GM18861 (cell line): ENCODE measurements at regions not wholly inside any gene's neighbourhood (a gene's known extent, or its start where the extent isn't known, plus 50 kb on each side); places are given as distances from the start of the nearest gene placed in this dataset.

Experiments
- ATAC-seq: cut with Tn5 transposase; IDR thresholded peaks from one replicate; pipeline ENCODE4 v1.9.1; 2021; ENCODE audit not compliant: unreplicated experiment

DNA sequence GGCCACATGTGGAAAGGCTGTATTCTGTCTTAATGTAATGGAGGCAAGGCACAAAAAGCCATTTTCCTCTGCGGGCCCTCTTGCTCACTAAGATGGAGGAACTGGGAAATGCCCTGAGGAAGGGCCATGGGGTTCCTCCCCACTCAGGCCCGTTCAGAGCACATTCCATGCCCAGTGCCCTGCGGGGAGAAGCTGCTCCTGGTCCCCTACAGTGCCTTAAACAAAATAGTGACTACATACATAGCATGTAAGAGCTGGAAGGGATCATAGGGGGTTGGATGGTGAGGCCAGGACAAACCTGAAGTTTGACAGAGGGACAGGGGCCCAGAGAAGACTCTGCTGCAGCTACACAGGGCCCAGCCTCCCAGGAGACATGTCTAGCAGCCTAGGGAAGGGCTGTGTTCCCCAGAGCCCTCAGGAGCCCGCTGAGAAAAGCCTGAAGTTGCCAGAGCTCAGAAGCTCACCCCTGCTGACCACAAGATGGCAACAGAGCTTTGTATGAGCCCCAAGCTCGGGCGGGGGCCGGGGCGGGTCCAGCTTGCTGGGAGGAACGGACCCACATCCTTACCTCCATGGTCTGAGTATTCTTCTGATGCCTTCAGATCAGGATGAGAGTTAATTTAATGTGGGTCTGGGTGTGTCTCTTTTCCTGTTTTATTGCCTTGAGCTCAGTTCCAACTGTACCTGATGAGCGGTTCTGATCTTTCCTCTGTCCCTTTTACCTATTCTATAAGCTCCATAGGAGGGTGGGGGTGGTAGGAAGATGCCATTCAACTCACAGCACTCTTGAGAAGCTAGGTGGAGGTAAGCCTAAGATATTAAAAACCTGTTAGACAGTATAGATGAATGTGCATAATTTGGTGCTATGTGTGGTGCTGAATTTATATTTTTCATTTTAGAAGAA is 242.9 kb downstream of the CDC5L start:
- ATAC-seq: no peak

GRCh38 chr6:44631968-44632367 is 244.5 kb downstream of the CDC5L start:
- no peak for ATAC-seq

GRCh38 chr6:44634321-44634720 is 246.8 kb downstream of the CDC5L start:
- no peak for ATAC-seq

DNA sequence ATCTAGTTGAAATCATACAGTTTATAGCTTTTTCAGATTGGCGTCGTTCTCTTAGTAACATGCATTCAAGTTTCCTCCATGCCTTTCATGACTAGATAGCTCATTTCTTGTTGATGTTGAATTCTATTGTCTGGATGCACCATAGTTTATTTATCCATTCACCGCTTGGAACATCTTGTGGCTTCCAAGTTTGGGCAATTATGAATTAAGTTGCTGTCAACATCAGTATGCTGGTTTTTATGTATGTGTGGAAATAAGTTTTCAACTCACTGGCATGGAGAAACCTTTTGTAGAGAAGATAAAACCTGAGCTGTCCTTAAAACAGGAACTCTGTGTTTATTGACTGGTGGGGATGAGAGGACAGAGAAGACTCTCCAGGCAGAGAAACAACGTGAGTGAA is 248.0 kb downstream of the CDC5L start:
- ATAC-seq: no peak

GRCh38 chr6:44636561-44637248 is 249.2 kb downstream of the CDC5L start:
- ATAC-seq: no peak

DNA sequence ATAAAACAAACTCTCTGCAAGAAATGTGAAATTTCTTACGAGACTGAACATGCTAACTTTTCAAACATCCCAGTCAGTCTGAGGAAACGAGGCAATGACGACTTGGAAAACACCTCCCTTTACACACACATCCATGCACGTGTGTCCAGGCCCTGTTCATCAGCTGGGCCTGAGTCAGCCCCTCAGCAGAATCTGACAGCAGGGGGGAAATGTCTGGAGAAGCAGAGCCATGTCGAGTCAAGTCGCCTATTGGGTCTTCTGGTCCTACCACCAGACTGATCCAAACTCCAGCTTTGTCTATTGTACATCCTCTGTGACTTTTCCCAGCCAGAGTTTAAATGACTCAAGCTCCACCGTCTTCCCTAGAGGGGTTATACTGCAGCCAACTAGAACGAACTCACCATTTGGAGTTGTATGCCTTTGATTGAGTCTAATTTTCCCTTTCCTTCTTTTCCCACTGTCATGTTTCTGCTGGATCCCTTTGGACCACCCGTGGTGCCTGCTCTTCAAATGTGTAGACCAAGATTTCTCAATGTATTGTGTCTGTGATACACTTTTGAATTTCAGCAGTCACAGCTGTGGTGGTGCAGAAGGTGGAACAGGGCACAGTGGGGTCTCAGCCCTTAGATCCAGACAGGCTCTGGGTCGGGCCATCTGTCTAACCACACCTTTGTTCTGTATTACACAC is 254.0 kb downstream of the CDC5L start:
- ATAC-seq: no peak

GRCh38 chr6:44642349-44642748 is 254.8 kb downstream of the CDC5L start:
- no peak for ATAC-seq

DNA sequence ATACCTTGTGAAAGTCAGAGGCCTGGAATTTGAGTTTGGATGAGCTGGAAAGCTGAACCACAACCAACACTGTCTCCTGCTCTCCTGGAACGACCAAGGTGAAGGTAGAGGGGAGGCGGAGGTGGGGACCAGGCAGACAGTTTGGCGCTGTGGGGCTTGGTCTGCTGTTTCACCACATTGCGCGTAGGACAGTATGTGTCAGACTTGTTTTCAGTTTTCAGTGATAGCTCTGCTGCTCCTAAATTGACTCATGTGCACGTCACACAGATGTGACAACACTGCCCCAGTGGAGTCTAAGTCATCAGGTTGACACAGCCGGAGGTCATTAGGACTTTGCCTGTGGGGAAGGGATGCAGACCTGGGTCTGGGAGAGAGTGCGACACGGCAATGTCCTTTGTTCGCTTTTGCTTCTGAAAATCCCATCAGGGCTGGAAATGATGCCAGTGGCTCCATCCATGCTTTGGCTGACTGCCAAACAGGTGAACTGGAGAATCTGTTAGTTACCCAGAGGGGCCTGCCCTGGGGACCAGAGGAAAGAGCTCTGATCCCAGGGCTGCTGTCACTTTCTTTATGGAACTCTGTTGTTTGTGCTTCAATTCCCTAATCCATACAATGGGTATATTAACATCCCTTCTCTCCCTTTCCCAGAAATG is 255.5 kb downstream of the CDC5L start:
- ATAC-seq: no peak

DNA sequence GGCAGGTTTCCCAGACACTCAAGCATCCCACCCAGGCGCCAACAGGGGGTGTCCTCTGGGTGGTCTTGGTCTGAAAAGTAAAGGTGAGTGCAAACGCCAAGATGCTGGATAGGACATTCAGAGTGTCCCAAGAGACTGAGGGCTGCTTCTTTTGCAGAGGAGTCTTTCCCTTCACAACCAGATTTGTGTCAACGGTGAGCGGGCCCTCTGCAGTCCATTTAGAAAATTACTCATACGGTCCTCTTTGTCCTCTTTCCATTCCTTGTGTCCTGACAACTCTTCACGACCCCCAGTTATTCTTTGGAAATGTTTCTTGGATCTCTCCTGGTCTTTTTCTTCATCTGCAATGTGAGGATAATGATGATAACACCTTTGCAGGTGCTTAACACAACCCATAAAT is 257.8 kb downstream of the CDC5L start:
- ATAC-seq: no peak

DNA sequence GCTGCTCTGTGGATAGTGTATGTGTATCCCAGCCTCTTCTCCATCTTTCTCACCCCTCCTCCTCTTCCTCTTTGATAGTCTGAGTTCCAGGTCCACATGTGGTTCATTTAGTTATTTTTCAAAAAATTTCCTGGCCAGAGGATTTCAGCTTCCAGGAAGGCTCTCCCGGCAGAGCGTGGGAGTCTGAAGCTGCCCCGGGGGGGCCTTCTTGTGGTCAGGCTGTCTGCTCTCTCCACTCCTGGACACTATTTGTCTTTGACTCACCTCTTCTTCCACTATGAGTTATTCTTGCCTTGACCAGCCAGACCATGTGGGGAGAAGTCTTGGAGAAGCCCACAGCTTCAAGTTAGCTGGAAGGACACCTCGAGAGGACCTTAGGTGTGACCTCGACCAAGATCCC is 258.8 kb downstream of the CDC5L start:
- ATAC-seq: no peak

- no peak for ATAC-seq
Observed at GRCh38 chr6:44649365-44650025, 262.0 kb downstream of the CDC5L start.

DNA sequence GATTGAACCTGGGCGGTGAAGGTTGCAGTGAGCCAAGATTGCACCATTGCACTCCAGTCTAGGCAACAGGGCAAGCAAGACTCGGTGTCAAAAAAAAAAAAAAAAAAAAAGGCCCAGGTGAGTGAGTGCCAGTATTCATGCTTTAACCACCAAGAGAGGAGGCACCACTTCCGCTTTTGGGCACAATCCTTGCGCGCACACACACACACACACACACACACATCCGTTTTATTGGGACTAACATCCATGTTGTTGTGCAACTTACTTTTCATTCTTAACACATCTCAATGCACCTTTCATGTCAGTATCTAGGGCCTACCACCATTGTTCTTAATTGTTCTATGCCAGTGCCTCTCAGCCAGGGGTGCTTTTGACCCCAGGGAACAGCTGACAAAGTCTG is 263.0 kb downstream of the CDC5L start:
- no peak for ATAC-seq

GRCh38 chr6:44650947-44651346 is 263.4 kb downstream of the CDC5L start:
- no peak for ATAC-seq

DNA sequence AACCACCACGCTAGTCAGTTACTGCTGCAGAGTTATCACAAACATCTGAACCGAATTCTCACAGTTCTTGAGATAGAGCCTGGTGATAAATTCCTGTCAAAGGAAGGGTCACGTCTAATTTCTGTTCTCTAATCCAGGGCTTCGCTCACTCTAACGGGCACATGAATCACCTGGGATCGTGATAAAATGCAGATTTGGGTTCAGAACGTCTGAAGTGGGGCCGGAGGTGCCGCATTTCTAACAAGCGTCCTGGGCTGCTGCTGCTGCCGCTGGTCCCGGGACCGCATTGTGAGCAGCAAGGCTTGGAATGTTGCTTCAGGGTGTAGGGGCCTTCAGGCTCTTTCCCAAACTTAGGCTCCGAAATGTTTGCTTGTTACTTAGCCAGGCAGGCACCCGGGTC is 264.1 kb downstream of the CDC5L start:
- ATAC-seq: no peak

DNA sequence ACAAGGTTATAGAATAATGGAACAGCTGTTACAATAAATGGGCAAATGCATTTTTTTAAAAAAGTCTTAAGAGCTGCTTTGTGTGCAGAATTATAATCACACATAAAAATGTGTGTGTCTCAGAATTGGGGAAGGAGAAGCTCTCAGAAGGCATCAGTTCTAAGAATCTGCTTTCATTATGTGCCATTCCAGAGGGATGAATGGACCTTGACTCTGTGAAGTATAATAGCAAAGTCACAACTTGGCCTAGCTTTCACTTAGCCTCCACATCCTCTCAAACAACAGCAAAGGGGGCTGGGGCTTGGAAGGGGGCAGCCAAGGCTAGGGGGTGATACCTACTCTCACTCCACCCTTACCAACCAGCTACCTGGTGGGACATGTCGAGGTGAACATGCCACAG is 265.0 kb downstream of the CDC5L start:
- no peak for ATAC-seq

GRCh38 chr6:44653091-44653490 is 265.6 kb downstream of the CDC5L start:
- ATAC-seq: no peak

DNA sequence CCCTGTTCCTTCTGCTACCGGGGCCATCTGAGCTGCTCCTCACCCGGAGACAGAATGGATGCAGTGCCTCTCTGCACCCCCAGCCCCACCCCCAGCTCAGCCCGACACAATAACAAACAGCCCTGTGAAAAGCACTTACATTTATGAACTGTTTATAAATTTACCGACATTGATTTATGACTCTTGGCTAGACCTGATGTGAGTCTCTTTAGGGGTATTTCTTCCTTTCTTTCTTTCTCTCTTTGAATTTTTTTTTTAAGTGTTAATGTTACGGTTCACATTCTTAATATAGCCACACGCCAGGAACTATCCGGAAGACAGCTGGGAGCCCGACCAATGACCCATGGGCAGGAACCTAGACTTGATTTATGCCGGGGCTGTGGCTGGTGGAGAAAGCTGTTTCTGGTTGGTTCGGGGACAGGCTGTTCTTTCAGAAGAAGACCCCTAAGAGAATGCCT is 266.3 kb downstream of the CDC5L start:
- ATAC-seq: no peak

- ATAC-seq: no peak
Observed at GRCh38 chr6:44655412-44656342, 268.2 kb downstream of the CDC5L start.

- no peak for ATAC-seq
Observed at GRCh38 chr6:44656691-44657090, 269.2 kb downstream of the CDC5L start.
